NT2/D1 (cell line): ENCODE measurements at regions not wholly inside any gene's neighbourhood (a gene's known extent, or its start where the extent isn't known, plus 50 kb on each side); places are given as distances from the start of the nearest gene placed in this dataset.

ENCODE experiments used
- SUZ12 ChIP-seq: IDR thresholded peaks from 2 replicates; pipeline ENCODE4 v1.6.1; 2011; ENCODE audit not compliant: insufficient read length, insufficient read depth; ENCODE audit errors: extremely low read depth
- YY1 ChIP-seq: IDR thresholded peaks from 2 replicates; pipeline ENCODE4 v1.6.1; 2011; ENCODE audit not compliant: insufficient read length, insufficient read depth

DNA sequence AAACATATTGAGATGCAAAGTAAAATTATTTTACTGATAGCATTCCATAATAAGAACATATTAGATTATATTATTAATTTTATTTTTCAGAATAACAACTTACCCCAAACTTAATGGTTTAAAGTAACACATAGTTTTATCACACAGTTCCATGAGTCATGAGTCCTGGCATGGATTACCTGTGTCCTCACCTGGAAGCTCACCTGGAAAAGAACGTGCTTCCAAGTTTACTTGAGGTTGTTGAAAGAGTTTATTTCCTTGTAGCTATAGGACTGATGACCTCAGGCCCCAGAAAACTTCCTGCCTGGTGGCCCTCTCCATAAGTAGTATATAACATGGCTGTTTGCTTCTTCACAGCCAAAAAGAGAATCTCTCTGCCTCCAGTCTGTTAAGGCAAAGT, 254.6 kb downstream of the TFEC start:
- TF ChIP-seq YY1 (no peak), SUZ12 (no peak)
